GM12891 (cell line): ENCODE measurements at regions not wholly inside any gene's neighbourhood (a gene's known extent, or its start where the extent isn't known, plus 50 kb on each side); places are given as distances from the start of the nearest gene placed in this dataset.

ENCODE experiments used
- PAX5 ChIP-seq: IDR thresholded peaks from 2 replicates; pipeline ENCODE4 v1.6.1; 2011; ENCODE audit warnings: low read length, moderate library complexity, mild to moderate bottlenecking; ENCODE audit not compliant: insufficient read depth, severe bottlenecking
- POLR2A ChIP-seq: IDR thresholded peaks from 2 replicates; pipeline ENCODE4 v1.6.1; 2011; ENCODE audit warnings: low read depth, low read length, control low read depth
- POLR2AphosphoS5 ChIP-seq: IDR thresholded peaks from 2 replicates; pipeline ENCODE4 v1.6.1; 2011; ENCODE audit warnings: low read depth, low read length, control low read depth
- POU2F2 ChIP-seq: IDR thresholded peaks from 2 replicates; pipeline ENCODE4 v1.6.1; 2011; ENCODE audit warnings: low read depth, mild to moderate bottlenecking, control low read depth, low read length, moderate library complexity
- SPI1 ChIP-seq: IDR thresholded peaks from 2 replicates; pipeline ENCODE4 v1.6.1; 2011; ENCODE audit warnings: low read depth, low read length, control low read depth
- TAF1 ChIP-seq: IDR thresholded peaks from 2 replicates; pipeline ENCODE4 v1.6.1; 2011; ENCODE audit warnings: low read depth, low read length, control low read depth

GRCh38 chrX:75986976-75987375 is 185.9 kb upstream of the PBDC1 start:
- TF ChIP-seq POLR2AphosphoS5 (no peak), POLR2A (no peak), TAF1 (no peak), PAX5 (no peak), POU2F2 (no peak), SPI1 (no peak)
